Right atrium auricular region (tissue), 2 donors: ENCODE measurements at regions not wholly inside any gene's neighbourhood (a gene's known extent, or its start where the extent isn't known, plus 50 kb on each side); places are given as distances from the start of the nearest gene placed in this dataset.

ENCODE experiments used
- DNase-seq: peaks from one replicate; pipeline ENCODE4 v3.0.0-alpha.2; 2019; ENCODE audit warnings: low spot score
- H3K27ac ChIP-seq, 2 donors: fragments of 200-600 bp; sonication (generic); 1 replicate in 1 of 2; 2 replicates in 1 of 2; pipeline ENCODE4 v1.5.1; 2016 to 2019
- H3K27me3 ChIP-seq, 2 donors: fragments of 200-600 bp; sonication (generic); one replicate each; pipeline versions ENCODE4 v1.5.1 to v1.6.0; 2017 to 2019
- H3K36me3 ChIP-seq: fragments of 200-600 bp; sonication (generic); one replicate; pipeline ENCODE4 v1.5.1; 2016
- H3K4me1 ChIP-seq, 2 donors: fragments of 200-600 bp; sonication (generic); one replicate each; pipeline versions ENCODE4 v1.5.1 to v1.6.0; 2017 to 2019
- H3K4me3 ChIP-seq, 2 donors: fragments of 200-600 bp; sonication (generic); 1 replicate in 1 of 2; 2 replicates in 1 of 2; pipeline ENCODE4 v1.5.1; 2017 to 2019; ENCODE audit warnings: mild to moderate bottlenecking in 1 of 2, moderate library complexity in 1 of 2
- H3K9me3 ChIP-seq, 2 donors: fragments of 200-600 bp; sonication (generic); one replicate each; pipeline ENCODE4 v1.5.1; 2019
- TF ChIP-seq, protein P1 (sequence below), 2 donors: fragments of 200-600 bp; sonication (generic); IDR thresholded peaks; one replicate each; pipeline ENCODE4 v1.5.1; 2019; ENCODE audit warnings: antibody characterized with exemption in 2 of 2

DNA sequence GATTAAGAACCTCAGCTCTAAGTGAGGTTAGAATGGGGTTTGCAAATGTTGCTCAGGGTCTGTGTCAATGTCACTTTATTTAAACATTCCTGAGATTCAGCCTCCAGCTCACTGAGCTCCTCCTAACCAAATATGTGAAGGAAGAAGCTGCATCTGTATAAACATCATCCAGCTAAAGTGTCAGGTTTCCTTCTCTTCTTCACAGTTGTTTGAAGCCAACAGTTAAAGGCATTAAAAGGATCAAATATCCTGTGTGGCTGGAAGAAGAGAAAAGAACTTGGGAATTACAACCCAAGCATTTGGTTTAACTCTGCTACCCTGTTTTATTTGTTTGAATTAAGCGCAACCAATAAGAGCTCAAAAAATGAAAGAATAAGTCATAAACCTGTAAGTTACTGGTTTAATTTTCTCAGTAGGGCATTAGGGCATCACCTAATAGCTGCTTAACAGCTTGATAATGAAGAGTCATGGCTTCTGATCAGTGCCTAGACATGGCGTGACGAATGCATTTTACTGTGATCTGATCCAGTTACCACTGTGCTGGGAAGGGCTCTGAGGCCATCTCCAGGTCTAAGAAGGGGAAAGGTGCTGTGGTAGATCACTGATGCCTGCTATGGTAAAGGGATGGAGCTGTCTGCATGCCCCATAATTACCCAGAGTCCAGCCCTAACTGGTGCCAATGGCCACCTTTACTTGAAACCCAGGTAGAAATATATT, 165.7 kb upstream of the TSC22D2 start:
- Histone ChIP-seq H3K4me3 (no peak overlapping the region), H3K27ac (no peak overlapping the region), H3K36me3 (no peaks in the 10 kb centered on the region), H3K4me1 (peaks cover 0 to 17% of the 10 kb centered on the region in 2 donors), H3K9me3 (no peaks in the 10 kb centered on the region), H3K27me3 (no peaks in the 10 kb centered on the region)
- TF ChIP-seq, protein P1, sequence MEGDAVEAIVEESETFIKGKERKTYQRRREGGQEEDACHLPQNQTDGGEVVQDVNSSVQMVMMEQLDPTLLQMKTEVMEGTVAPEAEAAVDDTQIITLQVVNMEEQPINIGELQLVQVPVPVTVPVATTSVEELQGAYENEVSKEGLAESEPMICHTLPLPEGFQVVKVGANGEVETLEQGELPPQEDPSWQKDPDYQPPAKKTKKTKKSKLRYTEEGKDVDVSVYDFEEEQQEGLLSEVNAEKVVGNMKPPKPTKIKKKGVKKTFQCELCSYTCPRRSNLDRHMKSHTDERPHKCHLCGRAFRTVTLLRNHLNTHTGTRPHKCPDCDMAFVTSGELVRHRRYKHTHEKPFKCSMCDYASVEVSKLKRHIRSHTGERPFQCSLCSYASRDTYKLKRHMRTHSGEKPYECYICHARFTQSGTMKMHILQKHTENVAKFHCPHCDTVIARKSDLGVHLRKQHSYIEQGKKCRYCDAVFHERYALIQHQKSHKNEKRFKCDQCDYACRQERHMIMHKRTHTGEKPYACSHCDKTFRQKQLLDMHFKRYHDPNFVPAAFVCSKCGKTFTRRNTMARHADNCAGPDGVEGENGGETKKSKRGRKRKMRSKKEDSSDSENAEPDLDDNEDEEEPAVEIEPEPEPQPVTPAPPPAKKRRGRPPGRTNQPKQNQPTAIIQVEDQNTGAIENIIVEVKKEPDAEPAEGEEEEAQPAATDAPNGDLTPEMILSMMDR (IDR thresholded peaks at IDR 0.05): no peak
- no peak for DNase-seq

DNA sequence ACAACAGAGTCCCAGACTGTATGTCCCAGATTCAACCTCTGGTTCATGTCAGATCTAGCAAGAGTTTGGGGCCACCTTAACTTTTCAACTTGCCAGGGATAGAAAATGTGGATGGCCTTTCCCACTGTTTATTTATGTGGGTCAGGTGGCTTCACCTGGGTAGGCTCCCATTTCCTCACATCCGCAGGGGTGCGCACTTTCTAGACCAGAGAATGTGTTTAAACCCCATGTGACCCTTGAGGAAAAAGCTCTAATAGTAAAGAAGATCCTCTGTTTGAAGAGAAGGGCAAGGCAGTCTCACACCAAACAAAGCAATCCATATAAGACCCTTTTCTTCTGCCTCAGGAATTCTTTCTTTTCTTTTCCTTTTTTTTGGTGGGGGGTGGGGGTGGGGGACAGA, 167.2 kb upstream of the TSC22D2 start:
- Histone ChIP-seq H3K4me1 (peaks cover 0 to 32% of the 10 kb centered on the region in 2 donors), H3K36me3 (no peaks in the 10 kb centered on the region), H3K9me3 (no peaks in the 10 kb centered on the region), H3K27me3 (no peaks in the 10 kb centered on the region), H3K4me3 (no peak overlapping the region), H3K27ac (no peak overlapping the region)
- TF ChIP-seq, protein P1 (IDR thresholded peaks at IDR 0.05): no peak
- DNase-seq: no peak

DNA sequence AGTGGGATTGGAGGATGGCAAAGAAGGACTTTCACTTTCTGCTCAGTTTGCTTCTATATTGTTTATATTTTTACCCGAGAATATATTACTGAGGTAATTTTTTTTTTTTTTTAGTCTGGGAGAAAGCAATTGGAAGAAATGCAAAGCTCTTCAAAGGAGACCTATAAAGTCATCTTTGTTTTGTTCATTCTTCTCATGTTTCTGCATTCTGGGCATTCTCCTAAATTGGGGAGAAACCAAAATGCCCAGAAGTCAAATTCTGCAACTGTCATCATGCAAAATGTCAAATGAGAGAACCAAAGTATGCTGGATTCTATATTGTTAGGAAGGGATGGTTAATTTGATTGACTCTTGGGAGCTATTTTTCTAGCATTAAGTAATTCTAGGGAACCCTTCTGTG, 168.3 kb upstream of the TSC22D2 start:
- no peak for DNase-seq
- TF ChIP-seq, protein P1 (IDR thresholded peaks at IDR 0.05): no peak
- Histone ChIP-seq H3K27me3 (no peaks in the 10 kb centered on the region), H3K9me3 (no peaks in the 10 kb centered on the region), H3K4me1 (peaks cover 0 to 35% of the 10 kb centered on the region in 2 donors), H3K36me3 (no peaks in the 10 kb centered on the region), H3K27ac (no peak overlapping the region), H3K4me3 (no peak overlapping the region)

DNA sequence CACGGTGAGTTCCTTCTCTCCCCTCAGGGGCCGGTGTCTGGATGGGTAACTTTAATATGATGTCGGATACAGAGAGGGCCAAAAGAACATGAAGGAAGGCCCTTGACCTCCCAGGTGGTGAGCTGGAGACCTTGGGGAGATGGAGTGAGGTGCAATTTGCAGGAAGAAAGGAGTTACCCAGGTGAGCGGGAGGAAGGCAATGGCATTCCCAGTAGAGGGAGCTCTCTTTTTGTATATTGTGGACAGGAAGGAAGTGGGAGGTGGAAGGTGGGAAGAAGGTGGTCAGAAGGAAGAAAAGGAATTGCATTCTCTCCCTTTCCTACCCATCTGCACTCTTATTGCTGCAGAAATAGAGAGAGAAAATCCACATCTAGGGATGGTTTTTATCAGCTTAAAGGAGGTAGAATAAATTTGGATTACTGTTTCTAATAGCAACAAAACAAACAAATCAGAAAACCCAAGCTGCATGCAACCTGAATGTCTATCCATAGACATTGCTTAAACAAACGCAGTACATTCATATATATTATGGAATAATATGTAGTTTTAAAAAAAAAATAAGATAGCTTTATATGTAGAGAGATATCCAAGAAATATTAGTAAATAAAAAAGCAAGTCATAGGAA, 169.0 kb upstream of the TSC22D2 start:
- H3K9me3 ChIP-seq: no peaks in the 10 kb centered on the region
- H3K36me3 ChIP-seq: no peaks in the 10 kb centered on the region
- H3K27ac ChIP-seq: no peak overlapping the region
- DNase-seq: no peak
- H3K4me1 ChIP-seq: peaks cover 0 to 35% of the 10 kb centered on the region in 2 donors
- TF ChIP-seq, protein P1 (IDR thresholded peaks at IDR 0.05): peak in 1 of 2 donors; percentile 40
- H3K27me3 ChIP-seq: no peaks in the 10 kb centered on the region
- no peak overlapping the region for H3K4me3 ChIP-seq

DNA sequence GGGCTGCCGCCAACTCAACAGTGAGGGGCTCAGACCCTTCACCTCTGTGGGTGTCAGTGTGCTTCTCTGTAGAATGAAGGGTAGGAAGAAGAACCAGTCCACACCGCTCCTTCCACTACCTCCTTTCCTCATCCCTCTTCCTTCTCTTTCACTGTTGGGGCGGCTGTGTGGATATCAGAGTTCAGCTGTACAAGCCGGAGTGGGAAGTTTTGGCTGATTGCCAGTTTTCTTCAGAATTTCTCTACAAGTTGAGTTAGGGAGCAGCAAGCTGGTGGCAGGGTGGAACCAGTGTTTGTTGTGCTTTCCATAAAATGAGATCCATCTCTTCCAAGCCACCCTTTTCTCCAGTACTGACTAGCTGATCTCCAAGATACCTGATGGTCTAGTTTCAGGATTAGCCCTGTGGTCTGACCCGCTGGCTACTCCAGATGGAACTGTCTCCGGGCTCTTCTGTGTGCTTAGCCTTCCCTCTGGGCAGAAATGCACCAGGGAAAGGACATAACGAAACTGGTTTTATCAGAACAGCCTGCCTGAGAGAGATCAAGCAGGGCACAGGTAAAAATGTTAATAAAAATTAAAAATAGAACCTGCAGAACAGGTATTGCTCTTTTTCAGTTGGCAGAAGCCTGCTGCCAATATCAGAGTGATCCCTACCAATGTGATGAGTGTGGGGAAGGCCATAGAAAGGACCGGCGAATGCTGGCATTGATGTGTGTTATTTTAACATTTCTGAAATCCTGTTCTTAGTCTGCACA, 169.9 kb upstream of the TSC22D2 start:
- Histone ChIP-seq H3K27me3 (no peaks in the 10 kb centered on the region), H3K9me3 (no peaks in the 10 kb centered on the region), H3K4me3 (no peak overlapping the region), H3K27ac (peak overlapping the region in 1 of 2 donors; percentile 16), H3K36me3 (no peaks in the 10 kb centered on the region), H3K4me1 (peaks cover 0 to 42% of the 10 kb centered on the region in 2 donors)
- DNase-seq: no peak
- TF ChIP-seq, protein P1 (IDR thresholded peaks at IDR 0.05): no peak
